ENCODE measurements at regions not wholly inside any gene's neighbourhood (a gene's known extent, or its start where the extent isn't known, plus 50 kb on each side); places are given as distances from the start of the nearest gene placed in this dataset.

- ATAC-seq (ENCODE audit: low read depth): no peak
- Histone ChIP-seq H3K4me2 (ENCODE audit: low read depth, low read length) (no peak overlapping the region), H3K14ac (replicated peaks; ENCODE audit: low read depth, low read length) (no peak overlapping the region), H3K4me1 (ENCODE audit: control insufficient read depth, insufficient read depth, low read length) (no peaks in the 10 kb centered on the region), H3K4me3 (ENCODE audit: insufficient read depth, low read depth, low read length) (no peak overlapping the region), H2AK9ac (replicated peaks; ENCODE audit: low read depth, low read length, poor library complexity) (no peak overlapping the region), H3K27ac (ENCODE audit: insufficient read depth, low read length) (no peak overlapping the region), H3K4ac (ENCODE audit: low read depth, low read length) (no peak overlapping the region), H3K9me3 (ENCODE audit: control insufficient read depth, insufficient read depth, low read length) (no peaks in the 10 kb centered on the region), H3K36me3 (ENCODE audit: control insufficient read depth, insufficient read depth, low read length) (no peaks in the 10 kb centered on the region), H2BK20ac (ENCODE audit: low read depth, low read length) (no peak overlapping the region), H3K9ac (ENCODE audit: low read depth, low read length) (no peak overlapping the region), H4K8ac (ENCODE audit: low read depth in 2 of 2, low read length in 2 of 2) (no peak overlapping the region), H2BK15ac (ENCODE audit: low read depth, low read length) (no peak overlapping the region), H2BK120ac (ENCODE audit: low read depth, low read length) (no peak overlapping the region), H3K56ac (ENCODE audit: extremely low read depth, insufficient read depth, low read length) (no peak overlapping the region), H3K27me3 (ENCODE audit: control insufficient read depth, insufficient read depth, low read length) (peaks cover 2% of the 10 kb centered on the region; the same call in 1 of the 2 replicates), H2AFZ (replicated peaks; ENCODE audit: low read length, poor library complexity) (no peak overlapping the region), H4K91ac (ENCODE audit: insufficient read depth, low read depth, low read length) (no peak overlapping the region), H3K79me1 (ENCODE audit: low read depth in 1 of 2, low read length in 2 of 2) (no peaks in the 10 kb centered on the region), H3K9me1 (ENCODE audit: insufficient read depth, low read length) (no peaks in the 10 kb centered on the region), H2AK5ac (ENCODE audit: low read depth, low read length) (no peak overlapping the region), H3K23ac (ENCODE audit: low read depth, low read length) (no peak overlapping the region), H3K18ac (ENCODE audit: low read depth, low read length) (no peak overlapping the region), H4K20me1 (ENCODE audit: insufficient read depth, low read length) (no peaks in the 10 kb centered on the region), H2BK5ac (ENCODE audit: low read depth, low read length, poor library complexity, severe bottlenecking) (no peak overlapping the region), H4K5ac (ENCODE audit: low read depth, low read length) (no peak overlapping the region)
- in situ Hi-C loops (cut with MboI; ENCODE audit: low sequenced_read_pairs): no loop called here
- BruUV-seq (replicated peaks): no TSS peak
- dilution Hi-C loops (cut with HindIII; ENCODE audit: low sequenced_read_pairs, unreplicated experiment): no loop called here
- POLR2A ChIA-PET (ENCODE audit: unreplicated experiment): no interaction called here
- CTCF ChIA-PET: no interaction called here
- no peak for DNase-seq
- intact Hi-C loops (cut with micrococcal nuclease): no loop called here
- TF ChIP-seq RCOR1 (IDR thresholded peaks at IDR 0.05; ENCODE audit: insufficient replicate concordance, low read length) (no peak), CHD1 (IDR thresholded peaks at IDR 0.05; ENCODE audit: low read depth, low read length) (no peak), CTCF (conservative IDR thresholded peaks at IDR 0.05; ENCODE audit: low read depth, low read length) (no peak)
- no CpG with 5 or more reads among the region's 4 CpGs for WGBS, 2 experiments (ENCODE audit: extremely low coverage in 2 of 2, insufficient read length in 1 of 2)
Measured at GRCh38 chr14:56731187-56731586, 79.1 kb downstream of the OTX2 start.

Data from IMR-90 (cell line).